HCT116 (cell line): ENCODE measurements at regions not wholly inside any gene's neighbourhood (a gene's known extent, or its start where the extent isn't known, plus 50 kb on each side); places are given as distances from the start of the nearest gene placed in this dataset.
"Not testable (repeated sequence)": the region's sequence is repeated elsewhere in the genome, so short reads cannot be mapped to it uniquely, and the experiment has no call there.

Experiments used
- ATAC-seq: fragments of 200-7000 bp; cut with Tn5 transposase; 2 replicates; pipeline ENCODE4 v1.9.1; 2020; ENCODE audit warnings: mild to moderate bottlenecking, moderate library complexity
- BruUV-seq: library from RNA; stranded (reverse); fragments of 400-500 nt; replicated peaks from 2 replicates; lab custom pipeline; 2021; lab: Mats Ljungman, UMichigan
- CTCF ChIA-PET: fragments of 300-600 bp; sonication (Branson Sonifier 250); formaldehyde crosslinking; loops from one replicate; lab custom pipeline; 2021; ENCODE audit warnings: antibody characterized with exemption; lab: Charles Lee
- POLR2A ChIA-PET: fragments of 300-600, 350-600 bp; sonication (Branson Sonifier 250); formaldehyde crosslinking; loops from one replicate; lab custom pipeline; 2021; ENCODE audit warnings: antibody characterized with exemption; lab: Charles Lee
- RAD21 ChIA-PET, 2 experiments: fragments of 300-600 bp; sonication (Branson Sonifier 250); formaldehyde crosslinking; loops; one replicate each; lab custom pipeline; 2023; ENCODE audit warnings: low total read pairs in 2 of 2; ENCODE audit not compliant: uncharacterized antibody in 2 of 2, unreplicated experiment in 2 of 2, low non-redundant PET in 1 of 2; lab: Charles Lee
- DNase-seq: peaks from one replicate; pipeline ENCODE4 v3.0.0-alpha.2; 2010; ENCODE audit warnings: low read depth, low spot score
- H2AFZ ChIP-seq: fragments of 200-600 bp; shearing (Covaris generic), sonication (generic); 2 replicates; pipeline ENCODE4 v1.6.1; 2017; ENCODE audit warnings: low read depth, mixed run types, mixed read lengths, antibody characterized with exemption, low read length; ENCODE audit not compliant: poor library complexity, severe bottlenecking
- H3K27ac ChIP-seq: 2 replicates; pipeline ENCODE4 v1.5.1; 2012; ENCODE audit warnings: low read depth, low read length
- H3K27me3 ChIP-seq: fragments of 200-600 bp; sonication (generic); 2 replicates; pipeline ENCODE4 v1.6.1; 2016; ENCODE audit warnings: mixed run types, low read length, mixed read lengths; ENCODE audit not compliant: insufficient read depth
- H3K36me3 ChIP-seq, 2 experiments: fragments of 200-500 bp in 1 of 2; fragments of 200-600 bp in 1 of 2; sonication (Bioruptor generic) in 1 of 2; sonication (generic) in 1 of 2; 2 replicates each; pipeline versions ENCODE4 v1.5.1 to v1.6.1; 2014 to 2016; ENCODE audit warnings: low read length in 2 of 2, inconsistent platforms in 1 of 2, mixed read lengths in 1 of 2, mixed run types in 1 of 2; ENCODE audit not compliant: insufficient read depth in 2 of 2, control insufficient read depth in 1 of 2
- H3K4me1 ChIP-seq, 2 experiments: fragments of 200-600 bp in 1 of 2; sonication (generic) in 1 of 2; 2 replicates each; pipeline versions ENCODE4 v1.5.1 to v1.6.1; 2012 to 2017; ENCODE audit warnings: low read length in 2 of 2, inconsistent platforms in 1 of 2, mild to moderate bottlenecking in 1 of 2, mixed read lengths in 1 of 2, mixed run types in 1 of 2, moderate library complexity in 1 of 2; ENCODE audit not compliant: insufficient read depth in 2 of 2, control insufficient read depth in 1 of 2
- H3K4me2 ChIP-seq: fragments of 200-600 bp; sonication (generic); 2 replicates; pipeline ENCODE4 v1.6.1; 2017; ENCODE audit warnings: mixed run types, low read length, mixed read lengths
- H3K4me3 ChIP-seq, 2 experiments: fragments of 200-600 bp in 1 of 2; sonication (generic) in 1 of 2; replicated peaks in 1 of 2; 2 replicates each; pipeline ENCODE4 v1.5.1; 2011 to 2016; ENCODE audit warnings: low read length in 2 of 2, control low read depth in 1 of 2, low read depth in 1 of 2, mild to moderate bottlenecking in 1 of 2, mixed read lengths in 1 of 2, mixed run types in 1 of 2
- H3K79me2 ChIP-seq: fragments of 200-600 bp; sonication (generic); 2 replicates; pipeline ENCODE4 v1.6.1; 2017; ENCODE audit warnings: mild to moderate bottlenecking, mixed run types, low read length, moderate library complexity, mixed read lengths; ENCODE audit not compliant: insufficient read depth
- H3K9ac ChIP-seq: fragments of 200-600 bp; sonication (generic); 2 replicates; pipeline ENCODE4 v1.6.1; 2016; ENCODE audit warnings: low read length, mixed read lengths
- H3K9me2 ChIP-seq: fragments of 200-600 bp; sonication (generic), shearing (Covaris generic); 2 replicates; pipeline ENCODE4 v1.6.1; 2017; ENCODE audit warnings: mixed run types, mild to moderate bottlenecking, moderate library complexity; ENCODE audit not compliant: insufficient read depth
- H3K9me3 ChIP-seq, 2 experiments: fragments of 200-500 bp in 1 of 2; fragments of 200-600 bp in 1 of 2; sonication (Bioruptor generic) in 1 of 2; sonication (generic) in 1 of 2; 2 replicates each; pipeline ENCODE4 v1.6.1; 2014 to 2017; ENCODE audit warnings: low read length in 2 of 2, mixed read lengths in 2 of 2, inconsistent platforms in 1 of 2, low read depth in 1 of 2, mild to moderate bottlenecking in 1 of 2, mixed run types in 1 of 2, moderate library complexity in 1 of 2; ENCODE audit not compliant: control insufficient read depth in 1 of 2, insufficient read depth in 1 of 2
- H4K20me1 ChIP-seq: fragments of 200-600 bp; sonication (generic), shearing (Covaris generic); 2 replicates; pipeline ENCODE4 v1.6.1; 2017; ENCODE audit warnings: mixed run types, mild to moderate bottlenecking, moderate library complexity; ENCODE audit not compliant: insufficient read depth
- intact Hi-C: fragments of 100-400 bp; cut with micrococcal nuclease; formaldehyde crosslinking; loops from 2 replicates; pipeline ENCODE4 v1.10.0; 2022

GRCh38 chr14:19132836-19133120, 165.5 kb downstream of the POTEM start:
- H3K27me3 ChIP-seq, H2AFZ ChIP-seq, H3K27ac ChIP-seq, RAD21 ChIA-PET, BruUV-seq, H3K9me3 ChIP-seq, POLR2A ChIA-PET, H3K4me1 ChIP-seq, H3K9me2 ChIP-seq, H3K36me3 ChIP-seq, H3K79me2 ChIP-seq, H4K20me1 ChIP-seq, H3K4me3 ChIP-seq, intact Hi-C loops, H3K4me2 ChIP-seq, DNase-seq, ATAC-seq, CTCF ChIA-PET, H3K9ac ChIP-seq: not testable (repeated sequence)

DNA sequence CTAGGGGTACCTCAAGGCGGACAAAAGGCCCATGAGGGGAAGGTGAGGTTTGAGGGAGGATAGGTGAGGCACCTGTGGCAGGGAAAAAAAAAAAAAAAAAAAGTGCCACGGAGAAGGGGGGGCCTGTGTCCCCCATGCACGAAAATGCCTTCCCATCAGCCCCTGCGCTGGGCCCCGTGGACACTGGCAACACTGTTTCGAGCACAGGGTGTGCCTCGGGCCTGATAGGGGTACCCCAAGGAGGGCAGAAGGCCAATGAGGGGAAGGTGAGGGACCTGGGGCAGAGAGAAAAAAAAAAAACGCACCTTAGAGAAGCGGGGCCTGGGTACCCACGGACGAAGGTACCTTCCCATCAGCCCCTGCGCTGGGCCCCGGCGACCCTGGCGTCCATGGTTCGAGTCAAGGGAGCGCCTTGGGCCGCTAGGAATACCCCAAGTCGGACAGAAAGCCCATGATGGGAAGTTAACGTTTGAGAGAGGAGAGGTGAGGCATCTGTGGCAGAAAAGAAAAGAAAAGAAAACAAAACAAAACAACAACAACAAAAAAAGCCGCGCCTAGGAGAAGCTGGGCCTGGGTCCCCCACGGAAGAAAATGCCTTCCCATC, 190.0 kb downstream of the POTEM start:
- intact Hi-C loops = not testable (repeated sequence)

DNA sequence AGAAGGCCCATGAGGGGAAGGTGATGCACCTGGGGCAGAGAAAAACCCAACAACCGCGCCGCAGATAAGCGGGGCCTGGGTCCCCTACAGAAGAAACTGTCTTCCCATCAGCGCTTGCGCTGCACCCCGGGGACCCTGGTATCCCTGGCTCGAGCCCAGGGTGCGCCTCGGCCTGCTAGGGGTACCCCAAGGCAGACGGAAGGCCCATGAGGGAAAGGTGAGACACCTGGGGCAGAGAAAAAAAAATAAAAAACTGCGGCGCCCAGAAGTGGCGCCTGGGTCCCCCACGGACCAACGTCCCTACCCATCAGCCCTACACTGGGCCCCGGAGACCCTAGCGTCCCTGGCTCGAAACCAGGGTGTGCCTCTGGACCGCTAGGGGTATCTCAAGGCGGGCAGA, 190.8 kb downstream of the POTEM start:
- H3K27me3 ChIP-seq, H3K9me2 ChIP-seq, H3K79me2 ChIP-seq, H2AFZ ChIP-seq, BruUV-seq, H3K27ac ChIP-seq, intact Hi-C loops, H3K4me3 ChIP-seq, POLR2A ChIA-PET, ATAC-seq, H3K4me2 ChIP-seq, H4K20me1 ChIP-seq, H3K9me3 ChIP-seq, H3K9ac ChIP-seq, CTCF ChIA-PET, H3K4me1 ChIP-seq, H3K36me3 ChIP-seq, DNase-seq, RAD21 ChIA-PET: not testable (repeated sequence)

More for the DNA sequence above, 190.0 kb downstream of the POTEM start:
- H4K20me1 ChIP-seq, H3K9me3 ChIP-seq, CTCF ChIA-PET, H3K27ac ChIP-seq, H3K9me2 ChIP-seq, H3K4me2 ChIP-seq, ATAC-seq, BruUV-seq, H3K4me3 ChIP-seq, H2AFZ ChIP-seq, POLR2A ChIA-PET, H3K27me3 ChIP-seq, H3K4me1 ChIP-seq, H3K36me3 ChIP-seq, H3K9ac ChIP-seq, RAD21 ChIA-PET, H3K79me2 ChIP-seq, DNase-seq: not testable (repeated sequence)

GRCh38 chr14:19158588-19158987, 191.4 kb downstream of the POTEM start:
- H3K9ac ChIP-seq, CTCF ChIA-PET, H3K9me3 ChIP-seq, intact Hi-C loops, H3K4me1 ChIP-seq, H3K9me2 ChIP-seq, BruUV-seq, POLR2A ChIA-PET, H4K20me1 ChIP-seq, H3K27me3 ChIP-seq, H3K36me3 ChIP-seq, H3K4me2 ChIP-seq, DNase-seq, H3K79me2 ChIP-seq, RAD21 ChIA-PET, ATAC-seq, H3K27ac ChIP-seq, H2AFZ ChIP-seq, H3K4me3 ChIP-seq: not testable (repeated sequence)
